ENCODE measurements at regions not wholly inside any gene's neighbourhood (a gene's known extent, or its start where the extent isn't known, plus 50 kb on each side); places are given as distances from the start of the nearest gene placed in this dataset.

DNA sequence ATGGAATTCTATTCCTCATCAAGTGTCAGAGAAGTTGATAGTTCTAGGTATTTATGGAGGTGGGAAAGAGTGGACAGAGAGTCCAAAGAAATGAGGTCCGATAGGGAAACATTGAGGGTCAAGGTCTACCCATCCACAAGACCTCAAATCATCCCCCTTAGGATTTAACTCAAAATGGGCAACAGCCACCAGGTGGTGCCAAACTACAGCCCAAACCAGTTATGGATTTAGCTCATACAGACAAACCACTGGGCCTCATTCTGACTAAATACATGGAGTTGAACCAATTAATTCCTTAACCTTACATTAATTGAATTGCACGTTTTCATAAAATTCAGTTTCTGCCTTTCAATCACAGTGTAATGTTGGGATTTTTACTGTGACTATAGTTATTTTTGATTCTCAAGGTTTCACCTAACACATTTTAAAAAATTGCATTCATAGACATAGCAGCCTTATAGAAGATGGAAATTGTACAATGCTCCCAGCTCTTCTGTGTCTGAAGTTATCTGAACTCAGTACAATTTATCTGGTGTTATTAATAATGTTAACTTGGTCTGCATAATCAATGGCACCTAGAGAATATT lies 98.2 kb upstream of the HNMT start:
- TF ChIP-seq POLR2AphosphoS5 (IDR thresholded peaks at IDR 0.05), result no peak
- TF ChIP-seq CTCF (IDR thresholded peaks at IDR 0.05), result peak in 5 of 6 experiments; percentile 35 to 55 (median 44)
